ENCODE measurements at regions not wholly inside any gene's neighbourhood (a gene's known extent, or its start where the extent isn't known, plus 50 kb on each side); places are given as distances from the start of the nearest gene placed in this dataset.

DNA sequence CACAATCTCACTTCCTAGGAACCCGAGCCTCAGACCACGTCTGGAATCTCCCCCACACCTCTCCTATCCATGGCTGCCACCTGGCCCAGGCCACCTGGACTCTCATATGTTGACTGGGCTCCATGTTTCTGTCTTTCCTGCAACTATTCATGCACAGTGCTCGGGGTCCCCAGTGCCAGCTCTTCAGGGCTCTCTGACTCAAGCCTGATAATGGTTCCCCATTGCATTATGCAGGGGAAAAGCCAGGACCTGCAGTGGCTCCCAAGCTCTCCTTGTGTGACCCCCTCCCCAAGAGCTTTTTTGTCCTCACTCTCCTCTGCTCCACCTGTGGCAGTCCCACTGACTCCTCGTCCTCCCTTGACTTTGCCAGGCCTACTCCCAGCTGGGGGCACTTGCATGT is 417.6 kb downstream of the NPHP4 start:
- Histone ChIP-seq H3K79me2 (ENCODE audit: control insufficient read depth, insufficient read depth, low read length) (no peaks in the 10 kb centered on the region), H4K20me1 (ENCODE audit: control insufficient read depth, insufficient read depth) (no peaks in the 10 kb centered on the region), H3K9ac (ENCODE audit: control insufficient read depth, insufficient read depth, low read length) (no peak overlapping the region), H3K36me3 (ENCODE audit: control insufficient read depth in 2 of 2, insufficient read depth in 2 of 2, low read length in 1 of 2) (no peaks in the 10 kb centered on the region), H3K27me3 (replicated peaks in 1 of 2; ENCODE audit: control insufficient read depth in 2 of 2, insufficient read depth in 2 of 2, low read length in 1 of 2) (no peaks in the 10 kb centered on the region), H3K9me3 (replicated peaks; ENCODE audit: control insufficient read depth, insufficient read depth, low read length) (no peaks in the 10 kb centered on the region; the same call in 2 of the 3 replicates), H3K4me1 (ENCODE audit: control insufficient read depth, insufficient read depth, low read length) (no peaks in the 10 kb centered on the region), H3K4me2 (ENCODE audit: control insufficient read depth, insufficient read depth) (no peak overlapping the region), H2AFZ (ENCODE audit: control insufficient read depth, low read depth, low read length) (no peak overlapping the region), H3K27ac (ENCODE audit: control insufficient read depth, insufficient read depth) (no peak overlapping the region), H3K4me3 (no peak overlapping the region)
- CTCF ChIA-PET = no interaction called here
- 0% methylated on average over 4 of the region's 4 CpGs for WGBS (ENCODE audit: insufficient coverage, insufficient replicate concordance, low lambda C conversion rate, missing lambda C conversion rate)
- TF ChIP-seq HCFC1 (IDR thresholded peaks at IDR 0.05; ENCODE audit: low read length) (no peak), FOS (IDR thresholded peaks at IDR 0.05; ENCODE audit: borderline replicate concordance, extremely low read depth, insufficient read length) (no peak), CHD1 (IDR thresholded peaks at IDR 0.05; ENCODE audit: low read depth, low read length) (no peak), GABPA (IDR thresholded peaks at IDR 0.05; ENCODE audit: low read depth) (no peak), MYB (IDR thresholded peaks at IDR 0.05; ENCODE audit: borderline replicate concordance, low read depth, low read length) (no peak), PAX8 (IDR thresholded peaks at IDR 0.05) (no peak), SIX5 (IDR thresholded peaks at IDR 0.05; ENCODE audit: low read depth, low read length, severe bottlenecking) (no peak), SUZ12 (IDR thresholded peaks at IDR 0.05; ENCODE audit: unreplicated experiment) (no peak), RFX5 (IDR thresholded peaks at IDR 0.05; ENCODE audit: low read depth, low read length) (no peak)
- TF ChIP-seq, protein P1, sequence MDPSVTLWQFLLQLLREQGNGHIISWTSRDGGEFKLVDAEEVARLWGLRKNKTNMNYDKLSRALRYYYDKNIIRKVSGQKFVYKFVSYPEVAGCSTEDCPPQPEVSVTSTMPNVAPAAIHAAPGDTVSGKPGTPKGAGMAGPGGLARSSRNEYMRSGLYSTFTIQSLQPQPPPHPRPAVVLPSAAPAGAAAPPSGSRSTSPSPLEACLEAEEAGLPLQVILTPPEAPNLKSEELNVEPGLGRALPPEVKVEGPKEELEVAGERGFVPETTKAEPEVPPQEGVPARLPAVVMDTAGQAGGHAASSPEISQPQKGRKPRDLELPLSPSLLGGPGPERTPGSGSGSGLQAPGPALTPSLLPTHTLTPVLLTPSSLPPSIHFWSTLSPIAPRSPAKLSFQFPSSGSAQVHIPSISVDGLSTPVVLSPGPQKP (IDR thresholded peaks at IDR 0.05; ENCODE audit: low read depth, low read length) = no peak
- TF ChIP-seq, protein P2, sequence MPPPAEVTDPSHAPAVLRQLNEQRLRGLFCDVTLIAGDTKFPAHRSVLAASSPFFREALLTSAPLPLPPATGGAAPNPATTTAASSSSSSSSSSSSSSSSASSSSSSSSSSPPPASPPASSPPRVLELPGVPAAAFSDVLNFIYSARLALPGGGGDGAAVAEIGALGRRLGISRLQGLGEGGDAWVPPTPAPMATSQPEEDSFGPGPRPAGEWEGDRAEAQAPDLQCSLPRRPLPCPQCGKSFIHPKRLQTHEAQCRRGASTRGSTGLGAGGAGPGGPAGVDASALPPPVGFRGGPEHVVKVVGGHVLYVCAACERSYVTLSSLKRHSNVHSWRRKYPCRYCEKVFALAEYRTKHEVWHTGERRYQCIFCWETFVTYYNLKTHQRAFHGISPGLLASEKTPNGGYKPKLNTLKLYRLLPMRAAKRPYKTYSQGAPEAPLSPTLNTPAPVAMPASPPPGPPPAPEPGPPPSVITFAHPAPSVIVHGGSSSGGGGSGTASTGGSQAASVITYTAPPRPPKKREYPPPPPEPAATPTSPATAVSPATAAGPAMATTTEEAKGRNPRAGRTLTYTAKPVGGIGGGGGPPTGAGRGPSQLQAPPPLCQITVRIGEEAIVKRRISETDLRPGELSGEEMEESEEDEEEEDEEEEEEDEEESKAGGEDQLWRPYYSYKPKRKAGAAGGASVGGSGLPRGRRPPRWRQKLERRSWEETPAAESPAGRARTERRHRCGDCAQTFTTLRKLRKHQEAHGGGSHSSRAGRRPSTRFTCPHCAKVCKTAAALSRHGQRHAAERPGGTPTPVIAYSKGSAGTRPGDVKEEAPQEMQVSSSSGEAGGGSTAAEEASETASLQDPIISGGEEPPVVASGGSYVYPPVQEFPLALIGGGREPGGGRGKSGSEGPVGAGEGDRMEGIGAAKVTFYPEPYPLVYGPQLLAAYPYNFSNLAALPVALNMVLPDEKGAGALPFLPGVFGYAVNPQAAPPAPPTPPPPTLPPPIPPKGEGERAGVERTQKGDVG (CRISPR knock-in tag; IDR thresholded peaks at IDR 0.05) = no peak
- no TSS peak for BruUV-seq (replicated peaks)
- ATAC-seq = no peak
- FAIRE-seq = no peak
- intact Hi-C loops (cut with micrococcal nuclease; ENCODE audit: unreplicated experiment) (no loop called here), in situ Hi-C loops (cut with MboI) (no loop called here)
- SMC1A ChIA-PET (ENCODE audit: uncharacterized antibody, unreplicated experiment) = no interaction called here
- POLR2A ChIA-PET = no interaction called here
- RAD21 ChIA-PET (ENCODE audit: unreplicated experiment) = no interaction called here
- DNase-seq (ENCODE audit: low read depth, low spot score) = no peak
